HuH-7 (cell line): ENCODE measurements at regions not wholly inside any gene's neighbourhood (a gene's known extent, or its start where the extent isn't known, plus 50 kb on each side); places are given as distances from the start of the nearest gene placed in this dataset.

ENCODE experiments used
- DNase-seq: peaks from one replicate; pipeline ENCODE4 v3.0.0; 2011; ENCODE audit warnings: low spot score

GRCh38 chr13:104750377-104750776 is 1684.2 kb upstream of the SLC10A2 start:
- no peak for DNase-seq

- DNase-seq = no peak
Observed at GRCh38 chr13:104740641-104741222, 1674.5 kb upstream of the SLC10A2 start.

- no peak for DNase-seq
Observed at GRCh38 chr13:104737713-104738112, 1671.5 kb upstream of the SLC10A2 start.

GRCh38 chr13:104733427-104733826 is 1667.2 kb upstream of the SLC10A2 start:
- DNase-seq = no peak

GRCh38 chr13:104715111-104715510 is 1648.9 kb upstream of the SLC10A2 start:
- DNase-seq = no peak

- DNase-seq = no peak
Observed at GRCh38 chr13:104705031-104705750, 1639.0 kb upstream of the SLC10A2 start.

- no peak for DNase-seq
Observed at GRCh38 chr13:104701591-104701990, 1635.4 kb upstream of the SLC10A2 start.

GRCh38 chr13:104694397-104694796 is 1628.2 kb upstream of the SLC10A2 start:
- DNase-seq = no peak

- DNase-seq = no peak
Observed at GRCh38 chr13:104693126-104693525, 1626.9 kb upstream of the SLC10A2 start.

GRCh38 chr13:104691767-104692467 is 1625.7 kb upstream of the SLC10A2 start:
- no peak for DNase-seq

- DNase-seq = no peak
Observed at GRCh38 chr13:104686484-104686883, 1620.3 kb upstream of the SLC10A2 start.

GRCh38 chr13:104683789-104684188 is 1617.6 kb upstream of the SLC10A2 start:
- DNase-seq = no peak

- no peak for DNase-seq
Observed at GRCh38 chr13:104678161-104678560, 1611.9 kb upstream of the SLC10A2 start.

GRCh38 chr13:104671901-104672300 is 1605.7 kb upstream of the SLC10A2 start:
- DNase-seq = no peak

GRCh38 chr13:104657196-104657595 is 1591.0 kb upstream of the SLC10A2 start:
- no peak for DNase-seq

GRCh38 chr13:104650431-104650830 is 1584.2 kb upstream of the SLC10A2 start:
- no peak for DNase-seq

- no peak for DNase-seq
Observed at GRCh38 chr13:104648291-104648690, 1582.1 kb upstream of the SLC10A2 start.

- no peak for DNase-seq
Observed at GRCh38 chr13:104645786-104646185, 1579.6 kb upstream of the SLC10A2 start.

- DNase-seq = no peak
Observed at GRCh38 chr13:104641309-104641708, 1575.1 kb upstream of the SLC10A2 start.

GRCh38 chr13:104635879-104636278 is 1569.7 kb upstream of the SLC10A2 start:
- DNase-seq = no peak

- DNase-seq = no peak
Observed at GRCh38 chr13:104634016-104634415, 1567.8 kb upstream of the SLC10A2 start.

- no peak for DNase-seq
Observed at GRCh38 chr13:104632736-104633135, 1566.5 kb upstream of the SLC10A2 start.

GRCh38 chr13:104625201-104625600 is 1559.0 kb upstream of the SLC10A2 start:
- no peak for DNase-seq
